Neutrophil (primary cell): ENCODE measurements at regions not wholly inside any gene's neighbourhood (a gene's known extent, or its start where the extent isn't known, plus 50 kb on each side); places are given as distances from the start of the nearest gene placed in this dataset.
"Not testable (repeated sequence)": the region's sequence is repeated elsewhere in the genome, so short reads cannot be mapped to it uniquely, and the experiment has no call there.

Source experiments
- H3K27ac ChIP-seq: fragments of 200-600 bp; sonication (generic); 2 replicates; pipeline ENCODE4 v1.5.1; 2016; ENCODE audit warnings: mild to moderate bottlenecking, moderate library complexity
- H3K27me3 ChIP-seq: fragments of 200-600 bp; sonication (generic); 2 replicates; pipeline ENCODE4 v1.6.0; 2016; ENCODE audit warnings: mild to moderate bottlenecking
- H3K36me3 ChIP-seq: fragments of 200-600 bp; sonication (generic); 2 replicates; pipeline ENCODE4 v1.5.1; 2017
- H3K4me1 ChIP-seq, 2 experiments: fragments of 200-600 bp in 1 of 2; sonication (generic) in 1 of 2; 1 replicate in 1 of 2; 2 replicates in 1 of 2; pipeline versions ENCODE4 v1.5.1 to v1.6.1; 2013 to 2016; ENCODE audit warnings: low read depth in 1 of 2, low read length in 1 of 2, mild to moderate bottlenecking in 1 of 2, moderate library complexity in 1 of 2; ENCODE audit not compliant: control insufficient read depth in 1 of 2, insufficient read depth in 1 of 2
- H3K4me3 ChIP-seq, 2 experiments: fragments of 200-600 bp in 1 of 2; sonication (generic) in 1 of 2; 1 replicate in 1 of 2; 2 replicates in 1 of 2; pipeline ENCODE4 v1.5.1; 2013 to 2016; ENCODE audit warnings: low read depth in 1 of 2, low read length in 1 of 2, mild to moderate bottlenecking in 1 of 2, moderate library complexity in 1 of 2
- H3K9me3 ChIP-seq: fragments of 200-600 bp; sonication (generic); 2 replicates; pipeline ENCODE4 v1.5.1; 2016
- CTCF ChIP-seq: fragments of 200-600 bp; sonication (generic); IDR thresholded peaks from 2 replicates; pipeline ENCODE4 v1.5.1; 2016; ENCODE audit warnings: antibody characterized with exemption

- H3K4me3 ChIP-seq: no peak overlapping the region
- no peaks in the 10 kb centered on the region for H3K36me3 ChIP-seq
Observed at GRCh38 chr12:131643631-131644452, 67.0 kb upstream of the SFSWAP start.

GRCh38 chr12:131644481-131644880 is 66.4 kb upstream of the SFSWAP start:
- no peaks in the 10 kb centered on the region for H3K9me3 ChIP-seq
- H3K4me1 ChIP-seq: no peaks in the 10 kb centered on the region
- no peak overlapping the region for H3K4me3 ChIP-seq
- no peak for TF ChIP-seq CTCF
- H3K36me3 ChIP-seq: no peaks in the 10 kb centered on the region
- H3K27me3 ChIP-seq: peaks cover 55% of the 10 kb centered on the region
- no peak overlapping the region for H3K27ac ChIP-seq

More at GRCh38 chr12:131643631-131644452, 67.0 kb upstream of the SFSWAP start:
- Histone ChIP-seq H3K27me3 (peaks cover 58% of the 10 kb centered on the region), H3K9me3 (no peaks in the 10 kb centered on the region), H3K4me1 (no peaks in the 10 kb centered on the region), H3K27ac (no peak overlapping the region)
- TF ChIP-seq CTCF: no peak

GRCh38 chr12:131644917-131645316 is 66.0 kb upstream of the SFSWAP start:
- peaks cover 57% of the 10 kb centered on the region for H3K27me3 ChIP-seq
- H3K36me3 ChIP-seq, H3K4me3 ChIP-seq, H3K27ac ChIP-seq, H3K9me3 ChIP-seq, H3K4me1 ChIP-seq: not testable (repeated sequence)

- H3K4me1 ChIP-seq, H3K4me3 ChIP-seq, H3K9me3 ChIP-seq, H3K36me3 ChIP-seq, H3K27ac ChIP-seq: not testable (repeated sequence)
- H3K27me3 ChIP-seq: peaks cover 54% of the 10 kb centered on the region
Observed at GRCh38 chr12:131645557-131645956, 65.3 kb upstream of the SFSWAP start.

DNA sequence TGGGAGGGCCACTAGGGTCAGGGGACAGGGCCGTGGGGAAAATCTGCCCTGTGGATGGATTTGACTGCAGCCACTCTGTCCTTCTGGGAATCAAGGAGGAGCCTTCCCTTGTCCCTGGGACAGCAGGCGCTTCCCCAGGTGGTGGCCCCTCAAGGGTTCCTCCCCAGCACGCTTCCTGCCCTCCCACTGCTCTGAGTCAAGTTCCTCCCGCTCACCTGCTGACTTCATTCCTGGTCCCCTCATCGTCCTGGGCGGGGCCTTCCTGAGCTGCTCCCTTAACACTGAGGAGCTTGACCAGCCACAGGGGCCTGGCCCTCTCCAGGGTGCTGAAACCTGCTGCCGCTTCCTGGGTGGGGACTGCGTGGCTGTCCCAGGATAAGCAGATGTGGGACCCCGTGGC is 64.4 kb upstream of the SFSWAP start:
- H3K27me3 ChIP-seq: peaks cover 46% of the 10 kb centered on the region
- not testable (repeated sequence) for H3K27ac ChIP-seq, H3K36me3 ChIP-seq, H3K4me1 ChIP-seq, H3K4me3 ChIP-seq, H3K9me3 ChIP-seq

GRCh38 chr12:131647667-131648066 is 63.2 kb upstream of the SFSWAP start:
- no peak overlapping the region for H3K27ac ChIP-seq
- H3K4me1 ChIP-seq: peaks cover 5 to 10% of the 10 kb centered on the region in 2 experiments
- H3K27me3 ChIP-seq: peaks cover 40% of the 10 kb centered on the region
- no peak for TF ChIP-seq CTCF
- H3K4me3 ChIP-seq: no peak overlapping the region
- no peaks in the 10 kb centered on the region for H3K9me3 ChIP-seq
- H3K36me3 ChIP-seq: no peaks in the 10 kb centered on the region

GRCh38 chr12:131655469-131656174 is 55.3 kb upstream of the SFSWAP start:
- H3K4me3 ChIP-seq, H3K36me3 ChIP-seq, H3K4me1 ChIP-seq, H3K9me3 ChIP-seq, H3K27ac ChIP-seq: not testable (repeated sequence)
- peaks cover 17% of the 10 kb centered on the region for H3K27me3 ChIP-seq

GRCh38 chr12:131656796-131657195 is 54.1 kb upstream of the SFSWAP start:
- H3K4me3 ChIP-seq, H3K4me1 ChIP-seq, H3K27ac ChIP-seq: not testable (repeated sequence)

DNA sequence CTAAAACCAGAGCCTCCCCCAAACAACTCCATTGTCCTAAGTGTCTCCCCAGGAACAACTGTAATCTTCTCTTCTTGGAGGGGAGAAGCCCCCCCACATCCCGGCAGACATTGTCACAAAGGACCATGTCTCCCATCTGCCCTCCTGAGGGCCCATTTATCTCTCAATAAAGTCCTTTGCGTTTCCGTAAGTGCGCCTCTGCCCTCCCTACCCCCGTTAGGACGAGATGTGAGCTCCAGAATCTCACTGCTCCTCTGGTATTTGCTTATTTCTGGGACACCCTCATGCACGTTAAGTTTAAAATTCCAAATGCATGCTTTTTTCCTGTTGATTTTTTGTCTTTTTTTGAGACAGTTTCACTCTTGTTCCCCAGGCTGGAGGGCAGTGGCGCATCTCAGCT is 52.3 kb upstream of the SFSWAP start:
- H3K4me1 ChIP-seq, H3K27ac ChIP-seq, H3K36me3 ChIP-seq, H3K4me3 ChIP-seq, H3K9me3 ChIP-seq: not testable (repeated sequence)
- peaks cover 30% of the 10 kb centered on the region for H3K27me3 ChIP-seq

More at GRCh38 chr12:131656796-131657195, 54.1 kb upstream of the SFSWAP start:
- not testable (repeated sequence) for H3K9me3 ChIP-seq, H3K36me3 ChIP-seq
- H3K27me3 ChIP-seq: peaks cover 21% of the 10 kb centered on the region

GRCh38 chr12:131659484-131659883 is 51.4 kb upstream of the SFSWAP start:
- not testable (repeated sequence) for H3K4me1 ChIP-seq, H3K36me3 ChIP-seq, H3K27ac ChIP-seq, H3K4me3 ChIP-seq, H3K9me3 ChIP-seq
- H3K27me3 ChIP-seq: peaks cover 30% of the 10 kb centered on the region

GRCh38 chr12:131659976-131660375 is 50.9 kb upstream of the SFSWAP start:
- H3K9me3 ChIP-seq, H3K4me1 ChIP-seq, H3K27ac ChIP-seq, H3K4me3 ChIP-seq, H3K36me3 ChIP-seq: not testable (repeated sequence)
- peaks cover 30% of the 10 kb centered on the region for H3K27me3 ChIP-seq
